H1 (cell line): ENCODE measurements at regions not wholly inside any gene's neighbourhood (a gene's known extent, or its start where the extent isn't known, plus 50 kb on each side); places are given as distances from the start of the nearest gene placed in this dataset.
"Not testable (repeated sequence)": the region's sequence is repeated elsewhere in the genome, so short reads cannot be mapped to it uniquely, and the experiment has no call there.

ENCODE experiments used
- CTCF ChIA-PET: fragments of 300-600 bp; sonication (Branson Sonifier 250); formaldehyde crosslinking; loops from one replicate; lab custom pipeline; 2021; ENCODE audit not compliant: partially characterized antibody; lab: Charles Lee
- POLR2A ChIA-PET: fragments of 300-600 bp; sonication (Branson Sonifier 250); formaldehyde crosslinking; loops from one replicate; lab custom pipeline; 2021; ENCODE audit warnings: inconsistent platforms; ENCODE audit not compliant: partially characterized antibody; lab: Charles Lee
- DNase-seq, 2 experiments: peaks; one replicate each; pipeline versions ENCODE4 v3.0.0 to v3.0.0-alpha.2; 2010 to 2022; ENCODE audit warnings: low spot score in 2 of 2, low read depth in 1 of 2, mixed read lengths in 1 of 2
- FAIRE-seq: peaks from 2 replicates; lab custom pipeline; 2011; peaks lifted over from hg19 to GRCh38; lab: Jason Lieb, UNC
- H2AFZ ChIP-seq: 2 replicates; pipeline ENCODE4 v1.8.1; 2012; ENCODE audit warnings: low read length, inconsistent platforms
- H2AK5ac ChIP-seq: 2 replicates; pipeline ENCODE4 v1.6.1; 2013; ENCODE audit warnings: low read depth, low read length
- H2BK120ac ChIP-seq: replicated peaks from 2 replicates; pipeline ENCODE3; 2013; ENCODE audit warnings: low read depth, low read length, inconsistent platforms
- H2BK12ac ChIP-seq: 2 replicates; pipeline ENCODE4 v1.6.1; 2013; ENCODE audit warnings: low read depth, low read length
- H2BK15ac ChIP-seq: 2 replicates; pipeline ENCODE4 v1.6.1; 2013; ENCODE audit warnings: low read length
- H2BK20ac ChIP-seq: 2 replicates; pipeline ENCODE4 v1.6.1; 2013; ENCODE audit warnings: low read length
- H2BK5ac ChIP-seq: 2 replicates; pipeline ENCODE4 v1.6.1; 2013; ENCODE audit warnings: low read depth, low read length
- H3K14ac ChIP-seq: 2 replicates; pipeline ENCODE4 v1.6.1; 2013; ENCODE audit warnings: inconsistent platforms; ENCODE audit not compliant: insufficient read length
- H3K18ac ChIP-seq: 2 replicates; pipeline ENCODE4 v1.6.1; 2013; ENCODE audit warnings: low read length; ENCODE audit errors: extremely low read depth
- H3K23ac ChIP-seq: 2 replicates; pipeline ENCODE4 v1.6.1; 2013; ENCODE audit warnings: inconsistent platforms; ENCODE audit not compliant: insufficient read length
- H3K23me2 ChIP-seq: 2 replicates; pipeline ENCODE4 v1.6.1; 2013; ENCODE audit warnings: low read depth, low read length
- H3K27ac ChIP-seq: 2 replicates; pipeline ENCODE4 v1.6.1; 2011; ENCODE audit warnings: low read depth, low read length, inconsistent platforms
- H3K27me3 ChIP-seq, 4 experiments: replicated peaks in 1 of 4; 1 replicate in 1 of 4; 2 replicates in 3 of 4; pipeline versions ENCODE4 v1.6.1 to v1.8.1; 2011 to 2013; ENCODE audit warnings: low read length in 3 of 4, mild to moderate bottlenecking in 3 of 4, inconsistent platforms in 2 of 4, mixed read lengths in 2 of 4, moderate library complexity in 1 of 4; ENCODE audit not compliant: control insufficient read depth in 3 of 4, insufficient read depth in 3 of 4; ENCODE audit errors: extremely low read depth in 1 of 4
- H3K36me3 ChIP-seq, 4 experiments: 2 replicates each; pipeline versions ENCODE4 v1.6.1 to v1.8.1; 2011 to 2013; ENCODE audit warnings: mild to moderate bottlenecking in 4 of 4, low read length in 3 of 4, moderate library complexity in 2 of 4, control low read depth in 1 of 4, inconsistent platforms in 1 of 4; ENCODE audit not compliant: insufficient read depth in 4 of 4, control insufficient read depth in 2 of 4
- H3K4ac ChIP-seq: replicated peaks from 2 replicates; pipeline ENCODE3; 2013; ENCODE audit warnings: low read length, low read depth, mixed read lengths, inconsistent platforms; ENCODE audit not compliant: insufficient read length
- H3K4me1 ChIP-seq, 4 experiments: replicated peaks in 1 of 4; 1 replicate in 1 of 4; 2 replicates in 3 of 4; pipeline versions ENCODE4 v1.6.1 to v1.8.1; 2011 to 2013; ENCODE audit warnings: low read length in 3 of 4, inconsistent platforms in 2 of 4, mixed read lengths in 1 of 4; ENCODE audit not compliant: insufficient read depth in 4 of 4, control insufficient read depth in 3 of 4
- H3K4me2 ChIP-seq, 2 experiments: 2 replicates each; pipeline versions ENCODE4 v1.6.1 to v1.8.1; 2011 to 2013; ENCODE audit warnings: low read depth in 2 of 2, low read length in 2 of 2, control low read depth in 1 of 2, inconsistent platforms in 1 of 2, mild to moderate bottlenecking in 1 of 2; ENCODE audit not compliant: insufficient read depth in 1 of 2
- H3K4me3 ChIP-seq, 4 experiments: fragments of 200-600, 300-600 bp in 1 of 4; sonication (generic), shearing (Covaris generic), sonication (Bioruptor Twin) in 1 of 4; 2 replicates each; pipeline versions ENCODE4 v1.5.1 to v1.8.1; 2011 to 2016; ENCODE audit warnings: low read length in 4 of 4, low read depth in 3 of 4, control low read depth in 2 of 4, inconsistent platforms in 2 of 4, mild to moderate bottlenecking in 2 of 4, mixed read lengths in 1 of 4, moderate library complexity in 1 of 4; ENCODE audit not compliant: insufficient read depth in 2 of 4; ENCODE audit errors: extremely low read depth in 1 of 4
- H3K56ac ChIP-seq: replicated peaks from 2 replicates; pipeline ENCODE3; 2013; ENCODE audit warnings: low read depth, mild to moderate bottlenecking, mixed read lengths, low read length, inconsistent platforms; ENCODE audit not compliant: insufficient read length
- H3K79me1 ChIP-seq: 2 replicates; pipeline ENCODE4 v1.6.1; 2013; ENCODE audit warnings: low read depth, low read length, control low read depth
- H3K79me2 ChIP-seq, 2 experiments: 2 replicates each; pipeline versions ENCODE4 v1.6.1 to v1.8.1; 2012 to 2013; ENCODE audit warnings: low read length in 2 of 2, mild to moderate bottlenecking in 2 of 2, inconsistent platforms in 1 of 2; ENCODE audit not compliant: insufficient read depth in 2 of 2, control insufficient read depth in 1 of 2
- H3K9ac ChIP-seq, 4 experiments: replicated peaks in 1 of 4; 1 replicate in 1 of 4; 2 replicates in 3 of 4; pipeline versions ENCODE4 v1.6.1 to v1.8.1; 2011 to 2013; ENCODE audit warnings: low read depth in 3 of 4, low read length in 3 of 4, control low read depth in 2 of 4, mild to moderate bottlenecking in 2 of 4, moderate library complexity in 2 of 4, inconsistent platforms in 1 of 4; ENCODE audit errors: extremely low read depth in 1 of 4
- H3K9me3 ChIP-seq, 2 experiments: 2 replicates each; pipeline versions ENCODE4 v1.6.1 to v1.8.1; 2012 to 2013; ENCODE audit warnings: mild to moderate bottlenecking in 2 of 2, moderate library complexity in 2 of 2, control low read depth in 1 of 2, inconsistent platforms in 1 of 2, low read depth in 1 of 2, low read length in 1 of 2, mixed read lengths in 1 of 2; ENCODE audit not compliant: insufficient read depth in 2 of 2
- H4K20me1 ChIP-seq, 2 experiments: replicated peaks in 1 of 2; 2 replicates each; pipeline versions ENCODE3 to v1.8.1; 2011 to 2013; ENCODE audit warnings: inconsistent platforms in 2 of 2, low read length in 2 of 2, mild to moderate bottlenecking in 1 of 2; ENCODE audit not compliant: insufficient read depth in 2 of 2, control insufficient read depth in 1 of 2
- H4K5ac ChIP-seq: 2 replicates; pipeline ENCODE4 v1.6.1; 2013; ENCODE audit warnings: low read length, low read depth, mixed read lengths, inconsistent platforms; ENCODE audit not compliant: insufficient read length
- H4K8ac ChIP-seq: 2 replicates; pipeline ENCODE4 v1.8.0; 2013; ENCODE audit warnings: mild to moderate bottlenecking, moderate library complexity, low read length, inconsistent platforms; ENCODE audit not compliant: insufficient read depth; ENCODE audit errors: extremely low read depth
- H4K91ac ChIP-seq: replicated peaks from 2 replicates; pipeline ENCODE3; 2013; ENCODE audit warnings: low read length, mixed read lengths, inconsistent platforms; ENCODE audit not compliant: insufficient read length
- WGBS, 2 experiments: shearing (Covaris generic) in 1 of 2; methylation state at CpG; one replicate each; pipeline versions ENCODE4 v1.1.6 to v1.1.7; 2013 to 2015; ENCODE audit warnings: low lambda C conversion rate in 2 of 2, mixed read lengths in 2 of 2, inconsistent platforms in 1 of 2, low coverage in 1 of 2, missing lambda C conversion rate in 1 of 2; ENCODE audit not compliant: insufficient replicate concordance in 2 of 2, insufficient coverage in 1 of 2, insufficient read length in 1 of 2; ENCODE audit errors: extremely low coverage in 1 of 2, missing lambda C conversion rate in 1 of 2; 5-methylcytosine and 5-hydroxymethylcytosine counted together

- H3K23me2 ChIP-seq, CTCF ChIA-PET, DNase-seq, H4K5ac ChIP-seq, H4K91ac ChIP-seq, FAIRE-seq, H2BK15ac ChIP-seq, H2BK5ac ChIP-seq, H2BK12ac ChIP-seq, H4K8ac ChIP-seq, H2BK20ac ChIP-seq, H3K36me3 ChIP-seq, H3K79me1 ChIP-seq, H3K27ac ChIP-seq, POLR2A ChIA-PET, H3K27me3 ChIP-seq, H3K4me3 ChIP-seq, H2AFZ ChIP-seq, H3K9ac ChIP-seq, H3K56ac ChIP-seq, H3K4me2 ChIP-seq, H4K20me1 ChIP-seq, H3K4ac ChIP-seq, H3K4me1 ChIP-seq, H2BK120ac ChIP-seq, H3K9me3 ChIP-seq, H3K79me2 ChIP-seq, H3K14ac ChIP-seq, H2AK5ac ChIP-seq, H3K23ac ChIP-seq, H3K18ac ChIP-seq: not testable (repeated sequence)
- WGBS, 2 experiments, result 94% methylated on average over 1 of the region's 1 CpG; no CpG with 5 or more reads in 1 of the 2 experiments
These were observed 133.4 kb upstream of the ADCY1 start for GRCh38 chr7:45440776-45441175.
